Transverse colon (tissue), 4 donors: ENCODE measurements at regions not wholly inside any gene's neighbourhood (a gene's known extent, or its start where the extent isn't known, plus 50 kb on each side); places are given as distances from the start of the nearest gene placed in this dataset.

Experiments
- DNase-seq: peaks from one replicate; pipeline ENCODE4 v3.0.0-alpha.2; 2019
- H3K27ac ChIP-seq, 4 donors: fragments of 200-600 bp; sonication (generic); 2 replicates each; pipeline ENCODE4 v1.5.1; 2016 to 2018; ENCODE audit warnings: inconsistent platforms in 4 of 4
- H3K27me3 ChIP-seq: fragments of 200-600 bp; sonication (generic); 2 replicates; pipeline ENCODE4 v1.5.1; 2017; ENCODE audit warnings: inconsistent platforms
- H3K36me3 ChIP-seq, 4 donors: fragments of 200-600 bp; sonication (generic); 2 replicates each; pipeline ENCODE4 v1.5.1; 2017 to 2019; ENCODE audit warnings: inconsistent platforms in 4 of 4
- H3K4me1 ChIP-seq, 4 donors: fragments of 200-600 bp; sonication (generic); 2 replicates each; pipeline ENCODE4 v1.5.1; 2017 to 2020; ENCODE audit warnings: inconsistent platforms in 4 of 4
- H3K4me3 ChIP-seq, 4 donors: fragments of 200-600 bp; sonication (generic); 1 replicate in 1 of 4; 2 replicates in 3 of 4; pipeline versions ENCODE4 v1.5.1 to v1.6.1; 2017 to 2019; ENCODE audit warnings: inconsistent platforms in 4 of 4
- H3K9me3 ChIP-seq, 2 donors: fragments of 200-600 bp; sonication (generic); 2 replicates each; pipeline ENCODE4 v1.5.1; 2017 to 2019; ENCODE audit warnings: inconsistent platforms in 2 of 2
- CTCF ChIP-seq, 5 experiments: fragments of 200-600 bp in 3 of 5; fragments of 450-650 bp in 2 of 5; sonication (generic) in 3 of 5; IDR thresholded peaks; 1 replicate in 2 of 5; 2 replicates in 3 of 5; pipeline ENCODE4 v1.5.1; 2016 to 2017; ENCODE audit warnings: antibody characterized with exemption in 5 of 5, inconsistent platforms in 3 of 5, mild to moderate bottlenecking in 2 of 5, moderate library complexity in 1 of 5
- EP300 ChIP-seq: sonication (generic); formaldehyde crosslinking; IDR thresholded peaks from one replicate; pipeline ENCODE4 v1.6.1; 2017; ENCODE audit warnings: antibody characterized with exemption, low read depth
- POLR2A ChIP-seq: fragments of 450-650 bp; IDR thresholded peaks from one replicate; pipeline ENCODE4 v1.6.1; 2016; ENCODE audit warnings: antibody characterized with exemption, mild to moderate bottlenecking, moderate library complexity
- POLR2AphosphoS5 ChIP-seq, 3 donors: sonication (generic); formaldehyde crosslinking; IDR thresholded peaks; one replicate each; pipeline ENCODE4 v1.6.1; 2016; ENCODE audit warnings: antibody characterized with exemption in 3 of 3
- WGBS, 2 donors: methylation state at CpG; one replicate each; pipeline ENCODE4 v1.1.5; 2018; ENCODE audit warnings: low coverage in 1 of 2; 5-methylcytosine and 5-hydroxymethylcytosine counted together
- in situ Hi-C, 4 donors: fragments of 200-750 bp; cut with MboI; loops; one replicate each; pipeline versions ENCODE4 v1.15.0 to v1.15.1; 2017; ENCODE audit warnings: low sequenced_read_pairs in 3 of 4, low pct_ligation_motif_present in 1 of 4, low pct_unique_long_range_greater_than_20kb in 1 of 4
- intact Hi-C: fragments of 100-400 bp; cut with DNase I; formaldehyde crosslinking; loops from one replicate; pipeline ENCODE4 v1.15.1; 2023; ENCODE audit warnings: low total_unique reads

- H3K9me3 ChIP-seq: no peaks in the 10 kb centered on the region
- in situ Hi-C loops: no loop called here
- TF ChIP-seq POLR2A: no peak
- no peak for TF ChIP-seq POLR2AphosphoS5 (IDR thresholded peaks at IDR 0.05)
- TF ChIP-seq EP300: no peak
- TF ChIP-seq CTCF (IDR thresholded peaks at IDR 0.05): no peak
- H3K4me1 ChIP-seq: no peaks in the 10 kb centered on the region
- H3K27me3 ChIP-seq: no peaks in the 10 kb centered on the region
- no peak for DNase-seq
- H3K4me3 ChIP-seq: no peak overlapping the region
- H3K27ac ChIP-seq: no peak overlapping the region
- H3K36me3 ChIP-seq: no peaks in the 10 kb centered on the region
- intact Hi-C loops: no loop called here
Observed at GRCh38 chr2:41344529-41344928, 703.3 kb upstream of the PKDCC start.

GRCh38 chr2:41353060-41353459 is 694.8 kb upstream of the PKDCC start:
- Histone ChIP-seq H3K4me1 (no peaks in the 10 kb centered on the region), H3K27me3 (no peaks in the 10 kb centered on the region), H3K36me3 (no peaks in the 10 kb centered on the region), H3K4me3 (no peak overlapping the region), H3K9me3 (no peaks in the 10 kb centered on the region), H3K27ac (no peak overlapping the region)
- in situ Hi-C loops: no loop called here
- intact Hi-C loops: no loop called here
- no peak for DNase-seq
- 93 to 95% methylated on average over 3 of the region's 3 CpGs for WGBS, 2 donors
- no peak for TF ChIP-seq POLR2A

- TF ChIP-seq POLR2A: no peak
- TF ChIP-seq POLR2AphosphoS5 (IDR thresholded peaks at IDR 0.05): no peak
- no peak for TF ChIP-seq EP300
- no peak for TF ChIP-seq CTCF (IDR thresholded peaks at IDR 0.05)
- 81 to 100% methylated on average over 1 to 2 of the region's 2 CpGs for WGBS, 2 donors
- no peaks in the 10 kb centered on the region for H3K27me3 ChIP-seq
- H3K36me3 ChIP-seq: no peaks in the 10 kb centered on the region
- no peak for DNase-seq
- H3K27ac ChIP-seq: no peak overlapping the region
- H3K4me3 ChIP-seq: no peak overlapping the region
- in situ Hi-C loops (no loop called here), intact Hi-C loops (no loop called here)
- no peaks in the 10 kb centered on the region for H3K9me3 ChIP-seq
- no peaks in the 10 kb centered on the region for H3K4me1 ChIP-seq
Observed at GRCh38 chr2:41355794-41356193, 692.0 kb upstream of the PKDCC start.

GRCh38 chr2:41364842-41365241 is 683.0 kb upstream of the PKDCC start:
- in situ Hi-C loops (no loop called here), intact Hi-C loops (no loop called here)
- Histone ChIP-seq H3K27me3 (no peaks in the 10 kb centered on the region), H3K9me3 (peaks cover 9 to 13% of the 10 kb centered on the region in 2 donors), H3K4me1 (no peaks in the 10 kb centered on the region), H3K36me3 (no peaks in the 10 kb centered on the region), H3K27ac (no peak overlapping the region), H3K4me3 (no peak overlapping the region)
- 94% methylated on average over 2 of the region's 2 CpGs; no CpG with 5 or more reads in 1 of the 2 donors for WGBS, 2 donors
- TF ChIP-seq EP300 (no peak), POLR2AphosphoS5 (IDR thresholded peaks at IDR 0.05) (no peak), CTCF (IDR thresholded peaks at IDR 0.05) (no peak), POLR2A (no peak)
- no peak for DNase-seq

- intact Hi-C loops (no loop called here), in situ Hi-C loops (no loop called here)
- no peak for DNase-seq
- TF ChIP-seq CTCF (IDR thresholded peaks at IDR 0.05): no peak
- TF ChIP-seq EP300: no peak
- no peak for TF ChIP-seq POLR2A
- no peak for TF ChIP-seq POLR2AphosphoS5 (IDR thresholded peaks at IDR 0.05)
- Histone ChIP-seq H3K4me1 (no peaks in the 10 kb centered on the region), H3K36me3 (no peaks in the 10 kb centered on the region), H3K9me3 (peaks cover 0 to 3% of the 10 kb centered on the region in 2 donors), H3K27ac (no peak overlapping the region), H3K27me3 (no peaks in the 10 kb centered on the region), H3K4me3 (no peak overlapping the region)
Observed at GRCh38 chr2:41375901-41376300, 671.9 kb upstream of the PKDCC start.
